GM12878 (cell line): ENCODE measurements at regions not wholly inside any gene's neighbourhood (a gene's known extent, or its start where the extent isn't known, plus 50 kb on each side); places are given as distances from the start of the nearest gene placed in this dataset.

ENCODE experiments used
- ATAC-seq: fragments of 200-7000 bp; cut with Tn5 transposase; 3 replicates; pipeline ENCODE4 v1.9.1; 2020; ENCODE audit warnings: mild to moderate bottlenecking, moderate library complexity
- BruUV-seq: library from RNA; stranded (reverse); fragments of 400-500 nt; replicated peaks from 2 replicates; lab custom pipeline; 2021; lab: Mats Ljungman, UMichigan
- CTCF ChIA-PET: fragments of 300-600 bp; sonication (Branson Sonifier 250); formaldehyde crosslinking; extraction: SDS; loops from one replicate; lab custom pipeline; 2021; ENCODE audit warnings: inconsistent platforms; lab: Yijun Ruan, JAX
- POLR2A ChIA-PET: fragments of 350-600 bp; formaldehyde crosslinking; extraction: SDS; loops from one replicate; lab custom pipeline; 2021; ENCODE audit warnings: inconsistent platforms; lab: Charles Lee
- RAD21 ChIA-PET: fragments of 300-600 bp; sonication (Branson Sonifier 250); formaldehyde crosslinking; loops from one replicate; lab custom pipeline; 2023; ENCODE audit warnings: antibody characterized with exemption; ENCODE audit not compliant: unreplicated experiment; lab: Charles Lee
- SMC1A ChIA-PET: fragments of 300-600 bp; sonication (Branson Sonifier 250); formaldehyde crosslinking; loops from one replicate; lab custom pipeline; 2023; ENCODE audit not compliant: unreplicated experiment, uncharacterized antibody; lab: Charles Lee
- DNase-seq: peaks from one replicate; pipeline ENCODE4 v3.0.0-alpha.2; 2011; ENCODE audit warnings: low read depth, low spot score
- FAIRE-seq: peaks from 3 replicates; lab custom pipeline; 2011; peaks lifted over from hg19 to GRCh38; lab: Jason Lieb, UNC
- H2AFZ ChIP-seq: 2 replicates; pipeline ENCODE4 v1.6.0; 2011; ENCODE audit warnings: low read depth, low read length, control low read depth; ENCODE audit not compliant: control insufficient read depth
- H3K27ac ChIP-seq: 2 replicates; pipeline ENCODE4 v1.5.1; 2011; ENCODE audit warnings: control low read depth; ENCODE audit not compliant: control insufficient read depth, insufficient read depth
- H3K27me3 ChIP-seq, 2 experiments: replicated peaks in 1 of 2; 2 replicates each; pipeline versions ENCODE4 v1.6.0 to v1.6.1; 2011; ENCODE audit warnings: low read length in 1 of 2; ENCODE audit not compliant: control insufficient read depth in 2 of 2, insufficient read depth in 2 of 2
- H3K36me3 ChIP-seq, 2 experiments: 2 replicates each; pipeline ENCODE4 v1.5.1; 2011; ENCODE audit warnings: low read length in 1 of 2; ENCODE audit not compliant: control insufficient read depth in 2 of 2, insufficient read depth in 2 of 2
- H3K4me1 ChIP-seq: 2 replicates; pipeline ENCODE4 v1.6.1; 2011; ENCODE audit warnings: mild to moderate bottlenecking, low read length, moderate library complexity, mixed read lengths; ENCODE audit not compliant: control insufficient read depth, insufficient read depth
- H3K4me2 ChIP-seq: 2 replicates; pipeline ENCODE4 v1.6.0; 2011; ENCODE audit warnings: control low read depth; ENCODE audit not compliant: control insufficient read depth, insufficient read depth
- H3K4me3 ChIP-seq: fragments of 200-600 bp; sonication (generic); 2 replicates; pipeline ENCODE4 v1.5.1; 2016
- H3K79me2 ChIP-seq: 2 replicates; pipeline ENCODE4 v1.6.0; 2011; ENCODE audit warnings: low read length; ENCODE audit not compliant: control insufficient read depth, insufficient read depth
- H3K9ac ChIP-seq: 2 replicates; pipeline ENCODE4 v1.8.0; 2011; ENCODE audit warnings: low read length, control low read depth, mixed read lengths; ENCODE audit not compliant: control insufficient read depth, insufficient read depth
- H3K9me3 ChIP-seq: replicated peaks from 3 replicates; pipeline ENCODE4 v1.5.1; 2011; ENCODE audit warnings: mild to moderate bottlenecking, low read length; ENCODE audit not compliant: control insufficient read depth, insufficient read depth
- H4K20me1 ChIP-seq: 2 replicates; pipeline ENCODE4 v1.6.0; 2011; ENCODE audit not compliant: control insufficient read depth, insufficient read depth
- CHD4 ChIP-seq: fragments of 200-600 bp; sonication (generic); IDR thresholded peaks from 2 replicates; pipeline ENCODE4 v1.6.1; 2016; ENCODE audit warnings: mild to moderate bottlenecking
- ESRRA ChIP-seq: IDR thresholded peaks from 2 replicates; pipeline ENCODE4 v1.6.1; 2012; ENCODE audit warnings: mild to moderate bottlenecking, low read length, improper control_type of control experiment
- JUNB ChIP-seq: IDR thresholded peaks from 2 replicates; pipeline ENCODE4 v1.6.1; 2016; ENCODE audit warnings: antibody characterized with exemption, mild to moderate bottlenecking
- RELB ChIP-seq: fragments of 450-650 bp; IDR thresholded peaks from 2 replicates; pipeline ENCODE4 v1.6.1; 2017; ENCODE audit warnings: low read depth, mild to moderate bottlenecking, moderate library complexity
- RUNX3 ChIP-seq: IDR thresholded peaks from 2 replicates; pipeline ENCODE4 v1.6.1; 2012; ENCODE audit warnings: low read length, inconsistent platforms
- SKIL ChIP-seq: fragments of 450-650 bp; IDR thresholded peaks from 2 replicates; pipeline ENCODE4 v1.6.1; 2017; ENCODE audit warnings: mild to moderate bottlenecking, low read depth, inconsistent platforms; ENCODE audit not compliant: poor library complexity, severe bottlenecking
- TCF12 ChIP-seq: IDR thresholded peaks from 2 replicates; pipeline ENCODE4 v1.6.1; 2011; ENCODE audit warnings: low read depth, mild to moderate bottlenecking, low read length
- WGBS: methylation state at CpG from one replicate; pipeline ENCODE4 v1.1.6; 2016; ENCODE audit warnings: low lambda C conversion rate; ENCODE audit not compliant: insufficient replicate concordance, insufficient coverage; ENCODE audit errors: missing lambda C conversion rate; 5-methylcytosine and 5-hydroxymethylcytosine counted together
- in situ Hi-C: fragments of 300-500 bp; cut with MboI; formaldehyde crosslinking; loops from 9 replicates; pipeline ENCODE4 v1.14.3; 2018; ENCODE audit warnings: mixed read lengths
- intact Hi-C: fragments of 100-400 bp; cut with micrococcal nuclease; formaldehyde crosslinking; loops from one replicate; pipeline ENCODE4 v1.14.2; 2022; ENCODE audit not compliant: unreplicated experiment

DNA sequence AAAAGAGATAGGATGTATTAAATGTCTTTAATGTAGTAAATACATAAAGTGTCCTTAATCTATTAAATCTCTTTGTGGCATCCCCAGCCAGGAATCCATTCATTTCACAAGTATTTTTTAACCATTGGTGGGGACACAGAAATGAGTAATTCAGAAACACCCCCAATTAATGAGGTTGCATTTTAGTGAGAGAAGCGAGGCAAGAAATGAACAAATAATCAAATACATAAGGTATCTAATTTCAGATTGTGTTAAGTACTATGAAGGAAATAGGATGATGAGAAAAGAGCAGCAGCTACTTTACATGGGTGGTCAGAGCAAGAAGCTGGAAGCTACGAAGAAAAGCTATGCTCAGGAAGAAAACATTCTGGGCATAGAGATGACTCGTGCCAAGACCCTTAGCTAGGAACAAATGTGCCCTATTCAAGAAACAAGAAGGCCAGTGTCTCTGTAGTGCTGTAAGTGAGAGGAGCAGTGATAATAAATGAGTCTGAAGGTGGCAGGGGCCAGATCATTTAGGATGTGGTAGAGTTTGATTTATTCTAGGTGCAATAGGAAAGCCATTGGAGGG lies 60.5 kb upstream of the IGF1 start:
- SMC1A ChIA-PET: interaction anchor here (1.0 to 4.7 kb wide), 8 partner anchors 14 to 602 kb away, joined by 3 to 18 read pairs (median 4); no protein-coding TSS in a partner anchor
- Histone ChIP-seq H3K4me3 (no peak overlapping the region), H3K27ac (no peak overlapping the region), H4K20me1 (no peaks in the 10 kb centered on the region), H3K4me2 (no peak overlapping the region), H3K27me3 (no peaks in the 10 kb centered on the region), H3K79me2 (no peaks in the 10 kb centered on the region), H3K9me3 (no peaks in the 10 kb centered on the region), H3K36me3 (no peaks in the 10 kb centered on the region), H3K4me1 (peaks cover 6% of the 10 kb centered on the region), H2AFZ (no peak overlapping the region), H3K9ac (no peak overlapping the region)
- in situ Hi-C loops: no loop called here
- CTCF ChIA-PET: interaction anchor here (1.2 to 1.5 kb wide), 3 partner anchors 9 to 391 kb away, joined by 3 to 4 read pairs (median 4); no protein-coding TSS in a partner anchor
- BruUV-seq: no TSS peak
- TF ChIP-seq SKIL (no peak), RELB (no peak), JUNB (peak; percentile 56), CHD4 (no peak), ESRRA (no peak), RUNX3 (peak; percentile 27; the same call in 1 of the 2 replicates), TCF12 (no peak)
- WGBS: 1% methylated on average over 3 of the region's 3 CpGs
- POLR2A ChIA-PET: no interaction called here
- RAD21 ChIA-PET: interaction anchor here (0.9 to 4.4 kb wide), 2 partner anchors 372 to 602 kb away, joined by 3 to 26 read pairs; no protein-coding TSS in a partner anchor
- FAIRE-seq (no peak), ATAC-seq (no peak), DNase-seq (no peak)
- intact Hi-C loops: no loop called here
